ENCODE measurements at regions not wholly inside any gene's neighbourhood (a gene's known extent, or its start where the extent isn't known, plus 50 kb on each side); places are given as distances from the start of the nearest gene placed in this dataset.

DNA sequence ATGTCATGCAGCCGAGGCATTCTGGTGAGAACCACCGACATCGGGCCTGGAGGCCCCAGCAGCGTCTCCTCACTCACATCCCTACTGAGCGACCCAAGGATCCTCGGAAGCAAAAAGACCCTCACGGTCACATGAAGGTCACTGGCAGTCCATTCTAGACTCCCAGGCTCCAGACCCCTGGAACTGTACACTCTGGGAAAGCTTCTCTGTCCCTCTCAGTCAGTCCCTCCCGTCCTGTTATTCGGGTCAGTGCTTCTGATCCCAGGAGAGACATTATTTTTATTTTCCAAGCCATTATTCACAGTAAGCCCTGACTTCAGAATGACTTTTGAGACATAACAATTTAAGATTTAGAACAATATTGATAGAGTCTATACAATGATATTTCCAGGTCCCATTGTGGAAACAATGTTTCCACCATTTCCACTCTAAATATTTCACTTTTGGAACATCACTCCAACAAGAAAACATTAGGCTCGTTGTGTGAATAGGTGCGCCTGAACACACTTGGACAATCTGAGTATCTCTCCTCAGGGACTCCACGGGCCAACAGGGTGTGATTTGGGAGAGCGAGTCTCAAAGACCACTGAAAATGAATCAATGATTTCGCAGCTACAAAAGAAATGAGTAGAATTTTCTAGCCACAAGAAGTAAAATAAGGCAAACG lies 199.7 kb downstream of the SOD2 start:
- no peaks in the 10 kb centered on the region for H3K27me3 ChIP-seq
- ATAC-seq (no peak), DNase-seq (no peak)
- H3K4me3 ChIP-seq: no peak overlapping the region
- intact Hi-C loops (cut with DNase I): no loop called here
- H3K9me3 ChIP-seq: no peaks in the 10 kb centered on the region
- TF ChIP-seq, protein P1, sequence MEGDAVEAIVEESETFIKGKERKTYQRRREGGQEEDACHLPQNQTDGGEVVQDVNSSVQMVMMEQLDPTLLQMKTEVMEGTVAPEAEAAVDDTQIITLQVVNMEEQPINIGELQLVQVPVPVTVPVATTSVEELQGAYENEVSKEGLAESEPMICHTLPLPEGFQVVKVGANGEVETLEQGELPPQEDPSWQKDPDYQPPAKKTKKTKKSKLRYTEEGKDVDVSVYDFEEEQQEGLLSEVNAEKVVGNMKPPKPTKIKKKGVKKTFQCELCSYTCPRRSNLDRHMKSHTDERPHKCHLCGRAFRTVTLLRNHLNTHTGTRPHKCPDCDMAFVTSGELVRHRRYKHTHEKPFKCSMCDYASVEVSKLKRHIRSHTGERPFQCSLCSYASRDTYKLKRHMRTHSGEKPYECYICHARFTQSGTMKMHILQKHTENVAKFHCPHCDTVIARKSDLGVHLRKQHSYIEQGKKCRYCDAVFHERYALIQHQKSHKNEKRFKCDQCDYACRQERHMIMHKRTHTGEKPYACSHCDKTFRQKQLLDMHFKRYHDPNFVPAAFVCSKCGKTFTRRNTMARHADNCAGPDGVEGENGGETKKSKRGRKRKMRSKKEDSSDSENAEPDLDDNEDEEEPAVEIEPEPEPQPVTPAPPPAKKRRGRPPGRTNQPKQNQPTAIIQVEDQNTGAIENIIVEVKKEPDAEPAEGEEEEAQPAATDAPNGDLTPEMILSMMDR (IDR thresholded peaks at IDR 0.05): no peak
- H3K27ac ChIP-seq: no peak overlapping the region
- H3K4me1 ChIP-seq: no peaks in the 10 kb centered on the region
- no peaks in the 10 kb centered on the region for H3K36me3 ChIP-seq

DNA sequence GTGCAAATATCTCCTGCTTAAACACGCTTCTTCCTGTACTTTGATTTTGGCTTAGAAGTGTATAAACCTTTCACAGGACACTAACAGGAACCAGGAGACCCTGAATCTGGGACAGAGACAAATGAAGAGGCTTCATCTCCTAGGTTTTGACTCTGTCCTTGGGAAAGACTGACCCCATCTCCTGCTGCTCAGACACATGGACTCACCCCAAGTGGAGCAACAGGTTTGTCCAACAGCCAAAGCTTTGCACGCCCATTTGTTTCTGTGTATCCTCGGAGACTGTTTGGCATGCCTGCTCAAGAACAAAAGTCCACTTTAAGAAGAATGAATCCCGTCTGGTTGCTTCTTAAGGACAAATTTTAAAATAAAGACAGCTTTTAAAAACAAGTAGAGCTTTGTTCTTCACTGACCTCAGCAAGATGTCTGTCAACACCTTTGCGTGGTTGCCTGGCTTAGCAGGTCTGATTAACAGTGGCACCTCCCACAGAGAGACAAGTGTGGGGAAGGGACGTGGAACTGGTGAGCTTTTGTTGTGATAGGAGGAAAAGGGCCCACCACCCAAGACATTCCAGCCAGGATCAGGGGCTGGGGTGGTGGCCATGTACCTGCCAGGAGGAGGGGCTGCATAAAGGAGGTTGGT lies 202.6 kb downstream of the SOD2 start:
- TF ChIP-seq, protein P1 (IDR thresholded peaks at IDR 0.05): no peak
- DNase-seq (no peak), ATAC-seq (no peak)
- H3K4me3 ChIP-seq: no peak overlapping the region
- intact Hi-C loops (cut with DNase I): no loop called here
- H3K9me3 ChIP-seq: no peaks in the 10 kb centered on the region
- no peak overlapping the region for H3K27ac ChIP-seq
- H3K27me3 ChIP-seq: no peaks in the 10 kb centered on the region
- no peaks in the 10 kb centered on the region for H3K36me3 ChIP-seq
- no peaks in the 10 kb centered on the region for H3K4me1 ChIP-seq

DNA sequence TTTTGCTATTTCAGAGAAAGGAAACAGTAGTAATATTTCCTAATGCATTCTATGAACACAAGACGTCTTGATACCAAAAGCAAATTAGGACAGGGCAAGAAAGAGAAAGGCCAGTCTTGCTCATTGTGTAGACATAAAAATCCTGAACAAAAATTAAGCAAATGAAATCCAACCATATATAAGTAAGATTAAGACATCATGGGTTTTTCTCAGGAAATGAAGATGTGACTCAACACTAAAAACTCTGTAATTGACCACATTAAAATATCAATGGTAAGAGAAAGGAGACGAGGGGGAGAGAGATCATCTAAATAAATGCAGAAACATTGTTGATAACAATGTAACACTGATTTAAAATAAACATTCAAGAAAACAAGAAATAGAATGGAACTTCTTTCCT lies 205.4 kb downstream of the SOD2 start:
- ATAC-seq (no peak), DNase-seq (no peak)
- H3K9me3 ChIP-seq: no peaks in the 10 kb centered on the region
- H3K4me3 ChIP-seq: no peak overlapping the region
- H3K27ac ChIP-seq: no peak overlapping the region
- TF ChIP-seq, protein P1 (IDR thresholded peaks at IDR 0.05): no peak
- H3K4me1 ChIP-seq: no peaks in the 10 kb centered on the region
- peaks cover 6% of the 10 kb centered on the region for H3K27me3 ChIP-seq
- intact Hi-C loops (cut with DNase I): no loop called here
- H3K36me3 ChIP-seq: no peaks in the 10 kb centered on the region

DNA sequence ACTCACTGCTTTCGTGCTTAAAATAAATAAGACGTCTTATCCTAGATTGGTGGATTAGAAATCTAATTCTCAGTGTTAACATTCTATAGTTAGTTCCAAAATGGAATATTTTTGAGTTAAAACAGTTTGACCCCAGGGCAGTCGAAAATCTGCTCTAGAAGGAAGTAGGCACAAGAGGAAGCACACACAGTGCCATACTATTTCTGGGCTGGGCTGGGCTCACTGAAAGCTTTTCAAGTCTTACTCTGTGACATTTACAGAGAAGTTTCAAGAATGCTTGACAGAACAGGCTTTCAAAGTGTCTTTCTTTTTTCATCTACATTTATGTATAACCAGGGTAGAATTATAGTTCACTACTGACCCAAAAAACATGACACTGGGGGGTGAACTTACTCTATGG lies 209.8 kb downstream of the SOD2 start:
- Histone ChIP-seq H3K27ac (no peak overlapping the region), H3K27me3 (peaks cover 6% of the 10 kb centered on the region), H3K4me1 (no peaks in the 10 kb centered on the region), H3K36me3 (no peaks in the 10 kb centered on the region), H3K4me3 (no peak overlapping the region), H3K9me3 (no peaks in the 10 kb centered on the region)
- DNase-seq (no peak), ATAC-seq (no peak)
- intact Hi-C loops (cut with DNase I): no loop called here
- TF ChIP-seq, protein P1 (IDR thresholded peaks at IDR 0.05): no peak

DNA sequence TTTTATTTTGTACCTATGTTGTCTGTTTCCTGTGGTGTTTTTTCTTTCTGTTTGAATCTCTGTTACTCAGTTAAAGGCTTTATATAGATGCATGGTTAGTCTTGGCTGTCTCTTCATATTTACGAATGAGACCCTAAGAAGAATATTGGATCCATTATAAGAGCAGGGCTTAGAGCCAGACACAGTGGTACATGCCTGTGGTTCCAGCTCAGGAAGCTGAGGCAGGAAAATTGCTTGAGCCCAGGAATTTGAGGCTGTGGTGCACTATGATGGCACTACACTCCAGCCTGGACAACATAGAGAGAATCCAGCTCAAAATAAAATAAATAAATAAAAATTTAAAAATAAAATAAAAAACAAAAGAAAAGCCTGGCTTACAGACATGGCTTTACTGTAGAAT lies 211.1 kb downstream of the SOD2 start:
- Histone ChIP-seq H3K27me3 (peaks cover 6% of the 10 kb centered on the region), H3K4me1 (no peaks in the 10 kb centered on the region), H3K36me3 (no peaks in the 10 kb centered on the region), H3K9me3 (no peaks in the 10 kb centered on the region), H3K4me3 (no peak overlapping the region), H3K27ac (no peak overlapping the region)
- intact Hi-C loops (cut with DNase I): no loop called here
- TF ChIP-seq, protein P1 (IDR thresholded peaks at IDR 0.05): no peak
- ATAC-seq (no peak), DNase-seq (no peak)

All from upper lobe of right lung (tissue), 1 donor.